ENCODE measurements at regions not wholly inside any gene's neighbourhood (a gene's known extent, or its start where the extent isn't known, plus 50 kb on each side); places are given as distances from the start of the nearest gene placed in this dataset.
"Not testable (repeated sequence)": the region's sequence is repeated elsewhere in the genome, so short reads cannot be mapped to it uniquely, and the experiment has no call there.

- Histone ChIP-seq H3K36me3 (no peaks in the 10 kb centered on the region), H3K4me1 (replicated peaks) (no peaks in the 10 kb centered on the region), H3K4me3 (no peak overlapping the region), H3K27me3 (replicated peaks; ENCODE audit: insufficient read depth) (no peaks in the 10 kb centered on the region), H3K27ac (no peak overlapping the region), H3K9me3 (no peaks in the 10 kb centered on the region)
- DNase-seq (ENCODE audit: low spot score): no peak
- TF ChIP-seq POLR2A (IDR thresholded peaks at IDR 0.05): no peak
- 94% methylated on average over 15 of the region's 15 CpGs for WGBS
- intact Hi-C loops (cut with DNase I): no loop called here
Measured at GRCh38 chr4:31259119-31259518, 539.0 kb downstream of the PCDH7 start.

GRCh38 chr4:31261632-31262031 lies 541.5 kb downstream of the PCDH7 start:
- Histone ChIP-seq H3K4me3 (no peak overlapping the region), H3K36me3 (no peaks in the 10 kb centered on the region), H3K27ac (no peak overlapping the region), H3K27me3 (replicated peaks; ENCODE audit: insufficient read depth) (no peaks in the 10 kb centered on the region), H3K4me1 (replicated peaks) (no peaks in the 10 kb centered on the region), H3K9me3 (no peaks in the 10 kb centered on the region)
- intact Hi-C loops (cut with DNase I): no loop called here
- TF ChIP-seq POLR2AphosphoS5 (IDR thresholded peaks at IDR 0.05) (no peak), POLR2A (IDR thresholded peaks at IDR 0.05) (no peak), CTCF (IDR thresholded peaks at IDR 0.05) (no peak)
- no peak for DNase-seq (ENCODE audit: low spot score)
- 19% methylated on average over 2 of the region's 2 CpGs for WGBS

GRCh38 chr4:31266094-31266493 lies 545.9 kb downstream of the PCDH7 start:
- H3K27me3 ChIP-seq (replicated peaks; ENCODE audit: insufficient read depth); DNase-seq (ENCODE audit: low spot score); intact Hi-C loops (cut with DNase I); H3K36me3 ChIP-seq; H3K9me3 ChIP-seq; H3K4me1 ChIP-seq (replicated peaks); H3K4me3 ChIP-seq; H3K27ac ChIP-seq: not testable (repeated sequence)
- WGBS: 97% methylated on average over 4 of the region's 4 CpGs

- Histone ChIP-seq H3K36me3 (no peaks in the 10 kb centered on the region), H3K27me3 (replicated peaks; ENCODE audit: insufficient read depth) (no peaks in the 10 kb centered on the region), H3K9me3 (no peaks in the 10 kb centered on the region), H3K4me3 (no peak overlapping the region), H3K27ac (no peak overlapping the region), H3K4me1 (replicated peaks) (no peaks in the 10 kb centered on the region)
- WGBS: 66% methylated on average over 6 of the region's 6 CpGs
- intact Hi-C loops (cut with DNase I): no loop called here
- TF ChIP-seq POLR2A (IDR thresholded peaks at IDR 0.05): no peak
- DNase-seq (ENCODE audit: low spot score): no peak
Measured at GRCh38 chr4:31272331-31273061, 552.3 kb downstream of the PCDH7 start.

GRCh38 chr4:31275906-31276305 lies 555.7 kb downstream of the PCDH7 start:
- Histone ChIP-seq H3K9me3 (no peaks in the 10 kb centered on the region), H3K4me3 (no peak overlapping the region), H3K36me3 (no peaks in the 10 kb centered on the region), H3K4me1 (replicated peaks) (no peaks in the 10 kb centered on the region), H3K27ac (no peak overlapping the region), H3K27me3 (replicated peaks; ENCODE audit: insufficient read depth) (no peaks in the 10 kb centered on the region)
- intact Hi-C loops (cut with DNase I): no loop called here
- no peak for DNase-seq (ENCODE audit: low spot score)
- TF ChIP-seq POLR2AphosphoS5 (IDR thresholded peaks at IDR 0.05) (no peak), POLR2A (IDR thresholded peaks at IDR 0.05) (no peak), CTCF (IDR thresholded peaks at IDR 0.05) (no peak)

- no peak for TF ChIP-seq POLR2AphosphoS5 (IDR thresholded peaks at IDR 0.05)
- no peak for TF ChIP-seq CTCF (IDR thresholded peaks at IDR 0.05)
- no peak for TF ChIP-seq POLR2A (IDR thresholded peaks at IDR 0.05)
- H3K4me3 ChIP-seq: no peak overlapping the region
- WGBS: 11% methylated on average over 4 of the region's 4 CpGs
- H3K9me3 ChIP-seq: no peaks in the 10 kb centered on the region
- no peaks in the 10 kb centered on the region for H3K36me3 ChIP-seq
- H3K27ac ChIP-seq: no peak overlapping the region
- no peaks in the 10 kb centered on the region for H3K27me3 ChIP-seq (replicated peaks; ENCODE audit: insufficient read depth)
- intact Hi-C loops (cut with DNase I): no loop called here
- no peak for DNase-seq (ENCODE audit: low spot score)
- no peaks in the 10 kb centered on the region for H3K4me1 ChIP-seq (replicated peaks)
Measured at GRCh38 chr4:31283679-31284078, 563.5 kb downstream of the PCDH7 start.
